ENCODE measurements at regions not wholly inside any gene's neighbourhood (a gene's known extent, or its start where the extent isn't known, plus 50 kb on each side); places are given as distances from the start of the nearest gene placed in this dataset.

GRCh38 chr2:13558368-13558767, 841.6 kb downstream of the TRIB2 start:
- TF ChIP-seq, protein P1, sequence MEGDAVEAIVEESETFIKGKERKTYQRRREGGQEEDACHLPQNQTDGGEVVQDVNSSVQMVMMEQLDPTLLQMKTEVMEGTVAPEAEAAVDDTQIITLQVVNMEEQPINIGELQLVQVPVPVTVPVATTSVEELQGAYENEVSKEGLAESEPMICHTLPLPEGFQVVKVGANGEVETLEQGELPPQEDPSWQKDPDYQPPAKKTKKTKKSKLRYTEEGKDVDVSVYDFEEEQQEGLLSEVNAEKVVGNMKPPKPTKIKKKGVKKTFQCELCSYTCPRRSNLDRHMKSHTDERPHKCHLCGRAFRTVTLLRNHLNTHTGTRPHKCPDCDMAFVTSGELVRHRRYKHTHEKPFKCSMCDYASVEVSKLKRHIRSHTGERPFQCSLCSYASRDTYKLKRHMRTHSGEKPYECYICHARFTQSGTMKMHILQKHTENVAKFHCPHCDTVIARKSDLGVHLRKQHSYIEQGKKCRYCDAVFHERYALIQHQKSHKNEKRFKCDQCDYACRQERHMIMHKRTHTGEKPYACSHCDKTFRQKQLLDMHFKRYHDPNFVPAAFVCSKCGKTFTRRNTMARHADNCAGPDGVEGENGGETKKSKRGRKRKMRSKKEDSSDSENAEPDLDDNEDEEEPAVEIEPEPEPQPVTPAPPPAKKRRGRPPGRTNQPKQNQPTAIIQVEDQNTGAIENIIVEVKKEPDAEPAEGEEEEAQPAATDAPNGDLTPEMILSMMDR (IDR thresholded peaks at IDR 0.05 in 4 of 5, conservative IDR thresholded peaks at IDR 0.05 in 1 of 5) = no peak
- no peak for TF ChIP-seq POLR2A (IDR thresholded peaks at IDR 0.05)

All from gastrocnemius medialis (tissue), 4 donors.